ENCODE measurements at regions not wholly inside any gene's neighbourhood (a gene's known extent, or its start where the extent isn't known, plus 50 kb on each side); places are given as distances from the start of the nearest gene placed in this dataset.

DNA sequence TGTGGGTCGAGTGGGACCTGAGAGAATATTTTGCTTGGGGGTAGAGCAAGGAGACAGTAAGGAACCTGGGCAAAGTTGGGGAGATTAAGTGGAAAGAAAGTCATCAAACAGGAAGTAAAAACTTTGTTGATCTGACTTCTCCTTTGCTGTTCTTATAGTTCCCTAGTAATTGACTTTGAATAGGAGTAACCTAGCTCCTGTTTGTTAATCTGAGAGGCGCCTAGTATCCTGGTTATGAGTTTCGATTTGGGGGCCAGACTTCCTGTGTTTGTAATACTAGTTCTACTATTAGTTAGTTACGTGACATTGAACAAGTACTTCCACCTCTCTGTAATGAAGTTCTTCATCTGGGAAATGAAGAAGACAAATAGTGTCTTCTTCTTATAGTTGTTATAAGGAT is 99.1 kb downstream of the ZNF365 start:
- H3K4me1 Mint-ChIP-seq, result no peaks in the 10 kb centered on the region
- Histone ChIP-seq H3K27ac (no peak overlapping the region), H4K20me1 (ENCODE audit: low read depth) (no peaks in the 10 kb centered on the region), H3K4me1 (peaks cover 4% of the 10 kb centered on the region), H3K9ac (no peak overlapping the region), H2AFZ (replicated peaks) (no peak overlapping the region), H3K9me3 (ENCODE audit: low read depth) (no peaks in the 10 kb centered on the region), H3K4me2 (no peak overlapping the region), H3K27me3 (no peaks in the 10 kb centered on the region), H3K36me3 (no peaks in the 10 kb centered on the region), H3K4me3 (no peak overlapping the region), H3K79me2 (ENCODE audit: low read depth) (no peaks in the 10 kb centered on the region), H3F3A (ENCODE audit: low read depth) (no peaks in the 10 kb centered on the region)
- TF ChIP-seq, protein P1, sequence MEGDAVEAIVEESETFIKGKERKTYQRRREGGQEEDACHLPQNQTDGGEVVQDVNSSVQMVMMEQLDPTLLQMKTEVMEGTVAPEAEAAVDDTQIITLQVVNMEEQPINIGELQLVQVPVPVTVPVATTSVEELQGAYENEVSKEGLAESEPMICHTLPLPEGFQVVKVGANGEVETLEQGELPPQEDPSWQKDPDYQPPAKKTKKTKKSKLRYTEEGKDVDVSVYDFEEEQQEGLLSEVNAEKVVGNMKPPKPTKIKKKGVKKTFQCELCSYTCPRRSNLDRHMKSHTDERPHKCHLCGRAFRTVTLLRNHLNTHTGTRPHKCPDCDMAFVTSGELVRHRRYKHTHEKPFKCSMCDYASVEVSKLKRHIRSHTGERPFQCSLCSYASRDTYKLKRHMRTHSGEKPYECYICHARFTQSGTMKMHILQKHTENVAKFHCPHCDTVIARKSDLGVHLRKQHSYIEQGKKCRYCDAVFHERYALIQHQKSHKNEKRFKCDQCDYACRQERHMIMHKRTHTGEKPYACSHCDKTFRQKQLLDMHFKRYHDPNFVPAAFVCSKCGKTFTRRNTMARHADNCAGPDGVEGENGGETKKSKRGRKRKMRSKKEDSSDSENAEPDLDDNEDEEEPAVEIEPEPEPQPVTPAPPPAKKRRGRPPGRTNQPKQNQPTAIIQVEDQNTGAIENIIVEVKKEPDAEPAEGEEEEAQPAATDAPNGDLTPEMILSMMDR (IDR thresholded peaks at IDR 0.05), result no peak
- TF ChIP-seq EZH2phosphoT487 (IDR thresholded peaks at IDR 0.05), result no peak
- no peak for TF ChIP-seq EZH2 (IDR thresholded peaks at IDR 0.05)
- H3K36me3 Mint-ChIP-seq, result no peaks in the 10 kb centered on the region
- H3K27me3 Mint-ChIP-seq (ENCODE audit: insufficient read depth, low read depth), result peaks cover 5% of the 10 kb centered on the region
- no peaks in the 10 kb centered on the region for H3K9me3 Mint-ChIP-seq
- no peak for DNase-seq (ENCODE audit: low spot score)
- no peak overlapping the region for H3K27ac Mint-ChIP-seq
- no peak overlapping the region for H3K4me3 Mint-ChIP-seq

GRCh38 chr10:62475551-62475950 is 101.4 kb downstream of the ZNF365 start:
- no peaks in the 10 kb centered on the region for H3K9me3 Mint-ChIP-seq
- Histone ChIP-seq H3K4me3 (no peak overlapping the region), H3F3A (ENCODE audit: low read depth) (no peaks in the 10 kb centered on the region), H3K27ac (no peak overlapping the region), H3K4me2 (no peak overlapping the region), H3K4me1 (no peaks in the 10 kb centered on the region), H3K9ac (no peak overlapping the region), H3K79me2 (ENCODE audit: low read depth) (no peaks in the 10 kb centered on the region), H3K27me3 (no peaks in the 10 kb centered on the region), H2AFZ (replicated peaks) (no peak overlapping the region), H3K9me3 (ENCODE audit: low read depth) (no peaks in the 10 kb centered on the region), H4K20me1 (ENCODE audit: low read depth) (no peaks in the 10 kb centered on the region), H3K36me3 (no peaks in the 10 kb centered on the region)
- no peaks in the 10 kb centered on the region for H3K36me3 Mint-ChIP-seq
- H3K4me1 Mint-ChIP-seq, result no peaks in the 10 kb centered on the region
- peaks cover 3% of the 10 kb centered on the region for H3K27me3 Mint-ChIP-seq (ENCODE audit: insufficient read depth, low read depth)
- DNase-seq (ENCODE audit: low spot score), result no peak
- no peak overlapping the region for H3K4me3 Mint-ChIP-seq
- TF ChIP-seq EZH2phosphoT487 (IDR thresholded peaks at IDR 0.05) (no peak), EZH2 (IDR thresholded peaks at IDR 0.05) (no peak)
- TF ChIP-seq, protein P1 (IDR thresholded peaks at IDR 0.05), result no peak
- H3K27ac Mint-ChIP-seq, result no peak overlapping the region

DNA sequence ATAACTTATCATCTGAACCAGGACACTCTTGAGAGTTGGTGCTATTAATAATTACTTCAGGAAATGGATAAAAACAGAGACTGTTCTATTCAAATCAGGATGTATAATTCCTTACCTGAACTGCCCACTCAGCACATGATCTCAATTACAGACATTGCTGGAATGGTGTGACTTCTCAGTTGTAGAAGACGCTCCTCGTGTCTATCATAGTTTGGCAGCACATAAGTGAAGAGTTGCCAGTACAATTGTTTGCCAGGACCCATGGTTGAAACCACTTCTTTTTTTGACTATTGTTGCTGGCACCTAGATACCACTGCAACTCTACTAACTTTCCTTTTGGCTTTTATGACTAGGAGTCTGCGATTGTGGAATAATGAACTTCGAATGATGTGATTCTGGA is 105.4 kb downstream of the ZNF365 start:
- no peaks in the 10 kb centered on the region for H3K9me3 ChIP-seq (ENCODE audit: low read depth)
- no peaks in the 10 kb centered on the region for H3K36me3 ChIP-seq
- H4K20me1 ChIP-seq (ENCODE audit: low read depth), result no peaks in the 10 kb centered on the region
- H3K4me3 ChIP-seq, result no peak overlapping the region
- no peak overlapping the region for H3K9ac ChIP-seq
- no peaks in the 10 kb centered on the region for H3K79me2 ChIP-seq (ENCODE audit: low read depth)
- no peaks in the 10 kb centered on the region for H3K27me3 ChIP-seq
- no peak overlapping the region for H3K4me2 ChIP-seq
- Mint-ChIP-seq H3K4me3 (no peak overlapping the region), H3K27ac (no peak overlapping the region), H3K4me1 (no peaks in the 10 kb centered on the region), H3K9me3 (no peaks in the 10 kb centered on the region), H3K36me3 (no peaks in the 10 kb centered on the region), H3K27me3 (ENCODE audit: insufficient read depth, low read depth) (peaks cover 3% of the 10 kb centered on the region)
- H3K27ac ChIP-seq, result no peak overlapping the region
- no peak overlapping the region for H2AFZ ChIP-seq (replicated peaks)
- no peak for TF ChIP-seq EZH2phosphoT487 (IDR thresholded peaks at IDR 0.05)
- TF ChIP-seq, protein P1 (IDR thresholded peaks at IDR 0.05), result no peak
- TF ChIP-seq EZH2 (IDR thresholded peaks at IDR 0.05), result no peak
- H3K4me1 ChIP-seq, result no peaks in the 10 kb centered on the region
- DNase-seq (ENCODE audit: low spot score), result no peak
- H3F3A ChIP-seq (ENCODE audit: low read depth), result no peaks in the 10 kb centered on the region

All from neural progenitor cell (in vitro differentiated cells).